OCI-LY7 (cell line): ENCODE measurements at regions not wholly inside any gene's neighbourhood (a gene's known extent, or its start where the extent isn't known, plus 50 kb on each side); places are given as distances from the start of the nearest gene placed in this dataset.

Experiments used
- CTCF ChIP-seq: fragments of 200-600 bp; sonication (generic); conservative IDR thresholded peaks from 2 replicates; pipeline ENCODE4 v1.5.1; 2014; ENCODE audit warnings: mild to moderate bottlenecking, antibody characterized with exemption, low read length, moderate library complexity, mixed read lengths
- EZH2phosphoT487 ChIP-seq: fragments of 200-600 bp; sonication (generic); IDR thresholded peaks from 2 replicates; pipeline ENCODE4 v1.6.1; 2018; ENCODE audit warnings: low read depth, borderline replicate concordance, mild to moderate bottlenecking, mixed run types, antibody characterized with exemption, low read length, moderate library complexity, mixed read lengths

- no peak for TF ChIP-seq CTCF
- no peak for TF ChIP-seq EZH2phosphoT487
These were observed 111.4 kb upstream of the SOX1 start for GRCh38 chr13:111955412-111956065.
